ENCODE measurements at regions not wholly inside any gene's neighbourhood (a gene's known extent, or its start where the extent isn't known, plus 50 kb on each side); places are given as distances from the start of the nearest gene placed in this dataset.

GRCh38 chr6:21426841-21427490 lies 166.6 kb upstream of the SOX4 start:
- TF ChIP-seq CTCF (conservative IDR thresholded peaks at IDR 0.05 in 1 of 2, IDR thresholded peaks at IDR 0.05 in 1 of 2; ENCODE audit: extremely low read depth in 1 of 2, insufficient read depth in 1 of 2, low read depth in 1 of 2, low read length in 2 of 2): no peak
- no peak for TF ChIP-seq EZH2 (IDR thresholded peaks at IDR 0.05; ENCODE audit: borderline replicate concordance, low read length)
